Activated gamma-delta T cell treated with Interleukin-2 at 50 U/mL for 16 hours (primary cell): ENCODE measurements at regions not wholly inside any gene's neighbourhood (a gene's known extent, or its start where the extent isn't known, plus 50 kb on each side); places are given as distances from the start of the nearest gene placed in this dataset.

Source experiments
- DNase-seq: peaks from one replicate; pipeline ENCODE4 v3.0.0-alpha.2; 2020

GRCh38 chr10:7507887-7508726 lies 97.3 kb upstream of the SFMBT2 start:
- DNase-seq, result peak; percentile 26

GRCh38 chr10:7506571-7506970 lies 95.7 kb upstream of the SFMBT2 start:
- no peak for DNase-seq

- no peak for DNase-seq
These were observed 94.4 kb upstream of the SFMBT2 start for GRCh38 chr10:7505196-7505595.

- no peak for DNase-seq
These were observed 92.4 kb upstream of the SFMBT2 start for GRCh38 chr10:7503190-7503589.

GRCh38 chr10:7501157-7501556 lies 90.3 kb upstream of the SFMBT2 start:
- no peak for DNase-seq

GRCh38 chr10:7498111-7498510 lies 87.3 kb upstream of the SFMBT2 start:
- no peak for DNase-seq

GRCh38 chr10:7493996-7494395 lies 83.2 kb upstream of the SFMBT2 start:
- no peak for DNase-seq

GRCh38 chr10:7492660-7493046 lies 81.8 kb upstream of the SFMBT2 start:
- no peak for DNase-seq

GRCh38 chr10:7491949-7492659 lies 81.3 kb upstream of the SFMBT2 start:
- DNase-seq, result no peak

GRCh38 chr10:7491230-7491629 lies 80.4 kb upstream of the SFMBT2 start:
- no peak for DNase-seq

GRCh38 chr10:7488418-7488829 lies 77.6 kb upstream of the SFMBT2 start:
- DNase-seq, result no peak

- no peak for DNase-seq
These were observed 76.7 kb upstream of the SFMBT2 start for GRCh38 chr10:7487528-7487927.

- no peak for DNase-seq
These were observed 75.7 kb upstream of the SFMBT2 start for GRCh38 chr10:7486528-7486927.

- no peak for DNase-seq
These were observed 75.0 kb upstream of the SFMBT2 start for GRCh38 chr10:7485799-7486198.

- no peak for DNase-seq
These were observed 74.4 kb upstream of the SFMBT2 start for GRCh38 chr10:7485244-7485556.

- peak; percentile 71 for DNase-seq
These were observed 73.8 kb upstream of the SFMBT2 start for GRCh38 chr10:7484456-7485243.

GRCh38 chr10:7483848-7484247 lies 73.0 kb upstream of the SFMBT2 start:
- DNase-seq, result no peak

- no peak for DNase-seq
These were observed 72.2 kb upstream of the SFMBT2 start for GRCh38 chr10:7482992-7483391.

GRCh38 chr10:7481368-7481765 lies 70.5 kb upstream of the SFMBT2 start:
- DNase-seq, result no peak

GRCh38 chr10:7480742-7481367 lies 70.0 kb upstream of the SFMBT2 start:
- no peak for DNase-seq

- no peak for DNase-seq
These were observed 69.2 kb upstream of the SFMBT2 start for GRCh38 chr10:7479861-7480598.

GRCh38 chr10:7478727-7479457 lies 68.1 kb upstream of the SFMBT2 start:
- DNase-seq, result no peak
